Upper lobe of left lung (tissue), 6 donors: ENCODE measurements at regions not wholly inside any gene's neighbourhood (a gene's known extent, or its start where the extent isn't known, plus 50 kb on each side); places are given as distances from the start of the nearest gene placed in this dataset.
A peak's percentile ranks its signal among the peaks of the same experiment; 100 is the strongest.

Source experiments
- ATAC-seq, 2 donors: fragments of 200-7000 bp; cut with Tn5 transposase; one replicate each; pipeline ENCODE4 v1.9.1; 2022; ENCODE audit warnings: mild to moderate bottlenecking in 2 of 2, moderate library complexity in 2 of 2; ENCODE audit not compliant: low FRiP score in 2 of 2
- DNase-seq, 2 donors: peaks; one replicate each; pipeline ENCODE4 v3.0.0-alpha.2; 2019 to 2020
- H3K27ac ChIP-seq, 4 donors: fragments of 200-600 bp; sonication (generic); one replicate each; pipeline ENCODE4 v1.5.1; 2016 to 2019
- H3K27me3 ChIP-seq, 4 donors: fragments of 200-600 bp; sonication (generic); one replicate each; pipeline ENCODE4 v1.5.1; 2017 to 2019
- H3K36me3 ChIP-seq, 4 donors: fragments of 200-600 bp; sonication (generic); one replicate each; pipeline ENCODE4 v1.5.1; 2016 to 2019
- H3K4me1 ChIP-seq, 4 donors: fragments of 200-600 bp; sonication (generic); one replicate each; pipeline ENCODE4 v1.5.1; 2018 to 2019
- H3K4me3 ChIP-seq, 4 donors: fragments of 200-600 bp; sonication (generic); one replicate each; pipeline ENCODE4 v1.5.1; 2017 to 2019; ENCODE audit warnings: mild to moderate bottlenecking in 2 of 4, moderate library complexity in 1 of 4
- H3K9me3 ChIP-seq, 4 donors: fragments of 200-600 bp; sonication (generic); one replicate each; pipeline ENCODE4 v1.5.1; 2018 to 2019
- EP300 ChIP-seq, 4 donors: sonication (generic); formaldehyde crosslinking; IDR thresholded peaks; one replicate each; pipeline ENCODE4 v1.5.1; 2017; ENCODE audit warnings: antibody characterized with exemption in 4 of 4, control low read depth in 2 of 4
- POLR2A ChIP-seq, 4 donors: fragments of 450-650 bp; IDR thresholded peaks; one replicate each; pipeline ENCODE4 v1.5.1; 2016 to 2017; ENCODE audit warnings: antibody characterized with exemption in 4 of 4, mild to moderate bottlenecking in 2 of 4
- POLR2AphosphoS5 ChIP-seq, 2 donors: sonication (generic); formaldehyde crosslinking; IDR thresholded peaks; one replicate each; pipeline ENCODE4 v1.5.1; 2017; ENCODE audit warnings: antibody characterized with exemption in 2 of 2
- WGBS, 2 donors: methylation state at CpG; one replicate each; pipeline ENCODE4 v1.1.5; 2017 to 2018; 5-methylcytosine and 5-hydroxymethylcytosine counted together
- TF ChIP-seq, protein P1 (sequence below), 6 experiments: fragments of 450-650 bp in 4 of 6; fragments of 200-600 bp in 2 of 6; sonication (generic) in 2 of 6; IDR thresholded peaks; one replicate each; pipeline ENCODE4 v1.5.1; 2016 to 2019; ENCODE audit warnings: antibody characterized with exemption in 6 of 6
- donor health status: DM: no; HTN: no; CAD: no; lungs with moderate emphysema.
- donor health status: DM: no; HTN: yes; CAD: no; lungs with severe emphysema.

DNA sequence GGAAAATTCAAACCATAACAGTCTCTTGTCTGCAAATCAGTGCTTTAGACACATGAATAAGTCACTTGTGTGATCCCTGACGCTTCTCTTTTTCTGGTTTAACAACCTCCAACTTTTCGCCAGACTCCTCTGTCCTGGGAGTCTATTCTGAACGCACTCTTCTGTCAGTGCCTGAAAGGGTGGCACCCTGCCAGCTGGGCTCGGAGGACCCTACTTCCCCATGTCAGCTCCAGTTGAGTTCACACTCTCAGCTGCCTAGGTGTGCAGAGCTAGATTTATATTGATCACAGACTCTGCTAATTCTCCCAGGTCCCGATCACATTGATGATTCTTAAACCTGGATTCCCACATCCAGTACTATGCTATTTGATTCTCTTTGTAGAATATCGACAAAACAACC lies 649.1 kb downstream of the BNC2 start:
- H3K4me3 ChIP-seq, result no peak overlapping the region
- no peak for DNase-seq
- TF ChIP-seq, protein P1, sequence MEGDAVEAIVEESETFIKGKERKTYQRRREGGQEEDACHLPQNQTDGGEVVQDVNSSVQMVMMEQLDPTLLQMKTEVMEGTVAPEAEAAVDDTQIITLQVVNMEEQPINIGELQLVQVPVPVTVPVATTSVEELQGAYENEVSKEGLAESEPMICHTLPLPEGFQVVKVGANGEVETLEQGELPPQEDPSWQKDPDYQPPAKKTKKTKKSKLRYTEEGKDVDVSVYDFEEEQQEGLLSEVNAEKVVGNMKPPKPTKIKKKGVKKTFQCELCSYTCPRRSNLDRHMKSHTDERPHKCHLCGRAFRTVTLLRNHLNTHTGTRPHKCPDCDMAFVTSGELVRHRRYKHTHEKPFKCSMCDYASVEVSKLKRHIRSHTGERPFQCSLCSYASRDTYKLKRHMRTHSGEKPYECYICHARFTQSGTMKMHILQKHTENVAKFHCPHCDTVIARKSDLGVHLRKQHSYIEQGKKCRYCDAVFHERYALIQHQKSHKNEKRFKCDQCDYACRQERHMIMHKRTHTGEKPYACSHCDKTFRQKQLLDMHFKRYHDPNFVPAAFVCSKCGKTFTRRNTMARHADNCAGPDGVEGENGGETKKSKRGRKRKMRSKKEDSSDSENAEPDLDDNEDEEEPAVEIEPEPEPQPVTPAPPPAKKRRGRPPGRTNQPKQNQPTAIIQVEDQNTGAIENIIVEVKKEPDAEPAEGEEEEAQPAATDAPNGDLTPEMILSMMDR (IDR thresholded peaks at IDR 0.05), result no peak
- TF ChIP-seq EP300 (IDR thresholded peaks at IDR 0.05) (no peak), POLR2AphosphoS5 (IDR thresholded peaks at IDR 0.05) (no peak), POLR2A (IDR thresholded peaks at IDR 0.05) (no peak)
- ATAC-seq, result peak in 1 of 2 donors; percentile 52
- H3K36me3 ChIP-seq, result no peaks in the 10 kb centered on the region
- H3K27me3 ChIP-seq, result no peaks in the 10 kb centered on the region
- H3K27ac ChIP-seq, result no peak overlapping the region
- H3K9me3 ChIP-seq, result no peaks in the 10 kb centered on the region
- WGBS, 2 donors, result 51 to 59% methylated on average over 6 of the region's 6 CpGs
- no peaks in the 10 kb centered on the region for H3K4me1 ChIP-seq

DNA sequence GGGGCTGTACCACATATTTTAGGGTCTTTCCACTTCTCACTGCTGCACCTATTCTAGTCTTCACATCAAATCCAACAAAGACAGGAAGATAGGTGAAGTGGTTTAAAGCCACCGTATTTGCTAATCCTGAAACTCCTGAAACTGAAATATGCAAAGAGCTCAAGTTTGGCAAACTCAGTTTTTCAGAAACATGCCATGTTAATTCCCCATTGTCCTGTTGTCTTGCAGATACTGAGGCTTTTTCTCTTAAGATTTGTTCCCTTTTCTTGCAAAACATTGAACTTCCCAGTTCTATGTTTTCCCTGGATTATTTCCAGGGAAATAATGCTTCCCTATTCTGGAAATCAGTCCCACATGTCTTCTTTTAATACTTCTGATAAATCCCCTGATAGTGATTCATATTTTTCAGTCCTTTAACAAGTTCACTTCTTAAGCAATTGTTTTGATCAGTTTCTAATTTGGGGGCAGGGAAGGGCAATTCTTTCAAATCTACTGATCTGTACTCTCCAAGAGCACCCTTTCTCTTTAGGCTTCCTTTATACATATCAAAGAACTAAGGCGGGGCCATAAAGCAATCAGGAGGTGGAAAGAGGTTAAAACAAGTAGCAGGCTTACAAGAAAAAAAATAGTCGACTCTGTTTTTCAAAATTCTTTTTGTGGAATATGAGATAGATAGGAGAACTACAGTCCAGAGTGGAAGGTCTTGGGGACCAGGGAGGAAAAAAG lies 648.5 kb downstream of the BNC2 start:
- Histone ChIP-seq H3K4me1 (no peaks in the 10 kb centered on the region), H3K4me3 (no peak overlapping the region), H3K9me3 (no peaks in the 10 kb centered on the region), H3K36me3 (no peaks in the 10 kb centered on the region), H3K27me3 (no peaks in the 10 kb centered on the region), H3K27ac (no peak overlapping the region)
- TF ChIP-seq, protein P1 (IDR thresholded peaks at IDR 0.05), result no peak
- no peak for TF ChIP-seq EP300 (IDR thresholded peaks at IDR 0.05)
- no peak for TF ChIP-seq POLR2A (IDR thresholded peaks at IDR 0.05)
- TF ChIP-seq POLR2AphosphoS5 (IDR thresholded peaks at IDR 0.05), result no peak
- peak in 1 of 2 donors; percentile 49 for ATAC-seq
- WGBS, 2 donors, result 45 to 56% methylated on average over 3 of the region's 3 CpGs
- no peak for DNase-seq

DNA sequence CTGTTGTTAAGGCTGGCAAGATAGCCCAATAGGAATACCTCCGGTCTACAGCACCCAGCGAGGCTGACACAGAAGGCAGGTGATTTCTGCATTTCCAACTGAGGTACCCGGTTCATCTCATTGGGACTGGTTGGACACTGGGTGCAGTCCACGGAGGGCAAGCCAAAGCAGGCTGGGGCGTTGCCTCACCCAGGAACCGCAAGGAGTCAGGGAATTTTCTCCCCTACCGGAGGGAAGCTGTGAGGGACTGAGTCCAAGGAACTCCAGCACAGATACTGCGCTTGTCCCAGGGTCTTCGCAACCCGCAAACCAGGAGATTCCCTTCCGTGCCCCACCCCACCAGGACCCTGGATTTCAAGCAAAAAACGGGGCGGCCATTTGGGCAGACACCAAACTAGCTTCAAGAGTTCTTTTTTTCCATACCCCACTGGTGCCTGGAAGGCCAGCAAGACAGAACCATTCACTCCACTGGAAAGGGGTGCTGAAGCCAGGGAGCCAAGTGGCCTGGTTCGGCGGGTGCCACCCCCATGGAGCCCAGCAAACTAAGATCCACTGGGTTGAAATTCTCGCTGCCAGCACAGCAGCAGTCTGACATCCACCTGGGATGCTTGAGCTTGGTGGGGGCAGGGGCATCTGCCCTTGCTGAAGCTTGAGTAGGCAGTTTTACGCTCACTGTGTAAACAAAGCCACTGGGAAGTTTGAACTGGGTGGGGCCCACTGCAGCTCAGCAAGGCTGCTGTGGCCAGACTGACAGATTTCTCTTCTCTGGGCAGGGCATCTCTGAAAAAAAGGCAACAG lies 647.2 kb downstream of the BNC2 start:
- ATAC-seq (no peak), DNase-seq (peak in 1 of 2 donors; percentile 22)
- Histone ChIP-seq H3K27me3 (no peaks in the 10 kb centered on the region), H3K36me3 (no peaks in the 10 kb centered on the region), H3K4me1 (no peaks in the 10 kb centered on the region), H3K27ac (no peak overlapping the region), H3K9me3 (no peaks in the 10 kb centered on the region), H3K4me3 (no peak overlapping the region)
- no peak for TF ChIP-seq EP300 (IDR thresholded peaks at IDR 0.05)
- TF ChIP-seq POLR2AphosphoS5 (IDR thresholded peaks at IDR 0.05), result no peak
- TF ChIP-seq POLR2A (IDR thresholded peaks at IDR 0.05), result no peak
- TF ChIP-seq, protein P1 (IDR thresholded peaks at IDR 0.05), result no peak
- WGBS, 2 donors, result 84 to 99% methylated on average over 11 to 17 of the region's 17 CpGs

DNA sequence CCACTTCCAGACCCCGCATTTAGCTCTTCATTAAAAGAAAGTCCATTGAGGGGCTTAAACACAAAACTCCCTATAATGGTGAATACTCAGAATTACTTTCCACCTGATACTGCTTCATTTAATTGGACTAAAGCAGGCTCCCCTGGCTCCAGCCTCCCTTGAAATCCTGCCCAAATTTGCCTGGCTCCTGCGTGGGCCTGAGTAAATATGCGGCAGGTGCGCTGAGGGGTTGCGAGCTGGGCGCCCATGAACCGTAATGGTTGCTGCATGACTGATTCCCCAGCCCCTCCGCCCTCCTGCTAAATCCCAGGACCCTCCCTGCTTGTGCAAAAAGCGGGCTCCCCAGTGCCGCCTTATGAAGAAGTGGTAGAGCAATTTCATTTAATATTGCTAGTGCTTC lies 639.7 kb downstream of the BNC2 start:
- Histone ChIP-seq H3K27ac (no peak overlapping the region), H3K9me3 (peaks cover 0 to 9% (median 0%) of the 10 kb centered on the region in 4 donors), H3K4me3 (no peak overlapping the region), H3K27me3 (no peaks in the 10 kb centered on the region), H3K4me1 (peaks cover 0 to under 1% (median 0%) of the 10 kb centered on the region in 4 donors), H3K36me3 (no peaks in the 10 kb centered on the region)
- DNase-seq, result peak in 1 of 2 donors; percentile 29
- no peak for ATAC-seq
- TF ChIP-seq POLR2AphosphoS5 (IDR thresholded peaks at IDR 0.05) (no peak), POLR2A (IDR thresholded peaks at IDR 0.05) (no peak), EP300 (IDR thresholded peaks at IDR 0.05) (no peak)
- TF ChIP-seq, protein P1 (IDR thresholded peaks at IDR 0.05), result no peak
- 87 to 92% methylated on average over 10 of the region's 10 CpGs for WGBS, 2 donors
